Peyer's patch (tissue), 4 donors: ENCODE measurements at regions not wholly inside any gene's neighbourhood (a gene's known extent, or its start where the extent isn't known, plus 50 kb on each side); places are given as distances from the start of the nearest gene placed in this dataset.
A peak's percentile ranks its signal among the peaks of the same experiment; 100 is the strongest.

ENCODE experiments used
- POLR2A ChIP-seq, 2 donors: fragments of 450-650 bp; IDR thresholded peaks; one replicate each; pipeline ENCODE4 v1.5.1; 2017; ENCODE audit warnings: antibody characterized with exemption in 2 of 2, mild to moderate bottlenecking in 2 of 2, moderate library complexity in 2 of 2
- TF ChIP-seq, protein P1 (sequence below), 6 experiments: fragments of 450-650 bp in 4 of 6; fragments of 200-600 bp in 2 of 6; sonication (generic) in 1 of 6; IDR thresholded peaks; one replicate each; pipeline ENCODE4 v1.5.1; 2017 to 2019; ENCODE audit warnings: antibody characterized with exemption in 6 of 6, mild to moderate bottlenecking in 3 of 6, moderate library complexity in 1 of 6

DNA sequence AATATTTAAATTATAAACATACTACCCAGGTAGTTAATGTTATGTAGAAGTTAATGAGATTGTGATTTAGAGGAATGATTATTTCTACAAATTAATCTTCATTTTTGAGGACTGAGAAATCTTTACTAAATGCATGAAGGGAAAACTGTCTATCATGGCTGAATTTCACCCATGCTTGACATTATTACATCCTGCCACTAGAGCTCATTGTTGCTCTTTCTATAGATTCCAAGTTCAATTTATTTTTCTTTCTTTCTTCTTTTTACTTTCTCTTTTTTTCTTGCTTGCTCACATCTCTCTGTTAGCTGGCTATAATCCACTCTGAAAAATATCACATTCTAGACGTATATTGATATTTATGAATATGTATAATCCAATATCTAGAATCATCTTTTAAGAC, 505.0 kb upstream of the KLHL1 start:
- TF ChIP-seq, protein P1, sequence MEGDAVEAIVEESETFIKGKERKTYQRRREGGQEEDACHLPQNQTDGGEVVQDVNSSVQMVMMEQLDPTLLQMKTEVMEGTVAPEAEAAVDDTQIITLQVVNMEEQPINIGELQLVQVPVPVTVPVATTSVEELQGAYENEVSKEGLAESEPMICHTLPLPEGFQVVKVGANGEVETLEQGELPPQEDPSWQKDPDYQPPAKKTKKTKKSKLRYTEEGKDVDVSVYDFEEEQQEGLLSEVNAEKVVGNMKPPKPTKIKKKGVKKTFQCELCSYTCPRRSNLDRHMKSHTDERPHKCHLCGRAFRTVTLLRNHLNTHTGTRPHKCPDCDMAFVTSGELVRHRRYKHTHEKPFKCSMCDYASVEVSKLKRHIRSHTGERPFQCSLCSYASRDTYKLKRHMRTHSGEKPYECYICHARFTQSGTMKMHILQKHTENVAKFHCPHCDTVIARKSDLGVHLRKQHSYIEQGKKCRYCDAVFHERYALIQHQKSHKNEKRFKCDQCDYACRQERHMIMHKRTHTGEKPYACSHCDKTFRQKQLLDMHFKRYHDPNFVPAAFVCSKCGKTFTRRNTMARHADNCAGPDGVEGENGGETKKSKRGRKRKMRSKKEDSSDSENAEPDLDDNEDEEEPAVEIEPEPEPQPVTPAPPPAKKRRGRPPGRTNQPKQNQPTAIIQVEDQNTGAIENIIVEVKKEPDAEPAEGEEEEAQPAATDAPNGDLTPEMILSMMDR (IDR thresholded peaks at IDR 0.05) = peak in 1 of 6 experiments; percentile 21
- TF ChIP-seq POLR2A (IDR thresholded peaks at IDR 0.05) = no peak
